RWPE2 (cell line): ENCODE measurements at regions not wholly inside any gene's neighbourhood (a gene's known extent, or its start where the extent isn't known, plus 50 kb on each side); places are given as distances from the start of the nearest gene placed in this dataset.
"Not testable (repeated sequence)": the region's sequence is repeated elsewhere in the genome, so short reads cannot be mapped to it uniquely, and the experiment has no call there.

ENCODE experiments used
- ATAC-seq: fragments of 200-7000 bp; cut with Tn5 transposase; 3 replicates; pipeline ENCODE4 v1.9.1; 2021; ENCODE audit warnings: low read depth
- DNase-seq: peaks from one replicate; pipeline ENCODE4 v3.0.0-alpha.2; 2020; ENCODE audit warnings: low spot score
- H3K27ac ChIP-seq: fragments of 450-650 bp; 2 replicates; pipeline ENCODE4 v1.5.1; 2017; ENCODE audit warnings: mild to moderate bottlenecking; ENCODE audit not compliant: poor library complexity, severe bottlenecking
- H3K27me3 ChIP-seq: fragments of 250-450 bp; sonication (Bioruptor Pico); 2 replicates; pipeline ENCODE4 v1.5.1; 2021; ENCODE audit warnings: mild to moderate bottlenecking, moderate library complexity; ENCODE audit not compliant: insufficient read depth, poor library complexity, severe bottlenecking
- H3K36me3 ChIP-seq: fragments of 250-450 bp; sonication (Bioruptor Pico); 2 replicates; pipeline ENCODE4 v1.5.1; 2020; ENCODE audit warnings: low read depth, mild to moderate bottlenecking, moderate library complexity
- H3K4me1 ChIP-seq: fragments of 250-450 bp; sonication (Bioruptor Pico); 2 replicates; pipeline ENCODE4 v1.5.1; 2021; ENCODE audit warnings: mild to moderate bottlenecking, moderate library complexity; ENCODE audit not compliant: insufficient read depth, poor library complexity, severe bottlenecking
- H3K4me3 ChIP-seq: fragments of 250-450 bp; sonication (Bioruptor Pico); 2 replicates; pipeline ENCODE4 v1.5.1; 2021; ENCODE audit warnings: mild to moderate bottlenecking, moderate library complexity; ENCODE audit not compliant: severe bottlenecking
- H3K9me3 ChIP-seq: fragments of 250-450 bp; sonication (Bioruptor Pico); 2 replicates; pipeline ENCODE4 v1.5.1; 2021; ENCODE audit warnings: mild to moderate bottlenecking, moderate library complexity; ENCODE audit not compliant: severe bottlenecking
- TF ChIP-seq, protein P1 (sequence below): fragments of 450-650 bp; IDR thresholded peaks from one replicate; pipeline ENCODE4 v1.5.1; 2017; ENCODE audit warnings: mild to moderate bottlenecking, moderate library complexity; ENCODE audit not compliant: poor library complexity, severe bottlenecking

DNA sequence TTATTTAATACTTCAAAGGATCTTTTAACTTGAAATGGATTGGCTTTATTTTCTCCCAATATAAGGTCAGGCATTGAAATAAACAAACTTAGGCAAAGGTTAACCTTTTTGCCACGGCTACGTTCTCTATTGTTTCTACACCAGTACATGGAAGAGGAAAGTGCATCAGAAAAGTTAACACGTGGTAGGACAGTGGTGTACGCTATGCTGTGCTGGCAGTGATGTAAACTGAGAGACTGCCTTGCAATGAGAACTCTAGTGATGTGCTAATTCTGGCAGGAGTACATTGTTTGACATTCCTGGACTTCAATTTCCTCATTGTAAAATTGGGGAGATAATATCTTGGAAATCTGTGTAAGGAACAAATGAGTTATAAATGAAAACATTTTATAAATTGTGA is 208.2 kb downstream of the TMA16 start:
- no peak overlapping the region for H3K27ac ChIP-seq
- H3K27me3 ChIP-seq, result no peaks in the 10 kb centered on the region

DNA sequence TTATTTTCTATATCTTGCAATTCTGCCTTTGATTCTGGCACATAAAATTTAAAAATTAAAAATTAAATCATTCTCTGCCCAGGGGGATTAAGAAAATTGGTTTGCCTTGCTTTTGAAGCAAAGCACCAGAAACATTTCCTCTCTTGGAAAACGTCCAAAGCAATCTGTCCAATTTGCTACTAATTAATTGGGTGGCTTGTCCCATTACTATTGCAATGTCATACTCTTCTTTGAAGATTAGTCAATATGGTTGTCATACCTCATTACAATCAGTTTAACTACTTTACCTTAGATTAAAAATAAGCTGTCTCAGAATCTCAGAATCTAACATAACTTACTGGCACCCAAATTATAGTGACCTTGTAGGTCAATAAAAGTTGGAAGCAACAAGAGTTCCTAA is 208.8 kb downstream of the TMA16 start:
- TF ChIP-seq, protein P1, sequence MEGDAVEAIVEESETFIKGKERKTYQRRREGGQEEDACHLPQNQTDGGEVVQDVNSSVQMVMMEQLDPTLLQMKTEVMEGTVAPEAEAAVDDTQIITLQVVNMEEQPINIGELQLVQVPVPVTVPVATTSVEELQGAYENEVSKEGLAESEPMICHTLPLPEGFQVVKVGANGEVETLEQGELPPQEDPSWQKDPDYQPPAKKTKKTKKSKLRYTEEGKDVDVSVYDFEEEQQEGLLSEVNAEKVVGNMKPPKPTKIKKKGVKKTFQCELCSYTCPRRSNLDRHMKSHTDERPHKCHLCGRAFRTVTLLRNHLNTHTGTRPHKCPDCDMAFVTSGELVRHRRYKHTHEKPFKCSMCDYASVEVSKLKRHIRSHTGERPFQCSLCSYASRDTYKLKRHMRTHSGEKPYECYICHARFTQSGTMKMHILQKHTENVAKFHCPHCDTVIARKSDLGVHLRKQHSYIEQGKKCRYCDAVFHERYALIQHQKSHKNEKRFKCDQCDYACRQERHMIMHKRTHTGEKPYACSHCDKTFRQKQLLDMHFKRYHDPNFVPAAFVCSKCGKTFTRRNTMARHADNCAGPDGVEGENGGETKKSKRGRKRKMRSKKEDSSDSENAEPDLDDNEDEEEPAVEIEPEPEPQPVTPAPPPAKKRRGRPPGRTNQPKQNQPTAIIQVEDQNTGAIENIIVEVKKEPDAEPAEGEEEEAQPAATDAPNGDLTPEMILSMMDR, result no peak
- Histone ChIP-seq H3K27ac (no peak overlapping the region), H3K4me1 (peaks cover 3% of the 10 kb centered on the region), H3K4me3 (no peak overlapping the region), H3K36me3 (no peaks in the 10 kb centered on the region), H3K9me3 (no peaks in the 10 kb centered on the region), H3K27me3 (no peaks in the 10 kb centered on the region)
- no peak for DNase-seq
- no peak for ATAC-seq

More for the DNA sequence above, 208.2 kb downstream of the TMA16 start:
- ATAC-seq (no peak), DNase-seq (no peak)
- TF ChIP-seq, protein P1, result no peak
- H3K4me3 ChIP-seq, result no peak overlapping the region
- peaks cover 8% of the 10 kb centered on the region for H3K4me1 ChIP-seq
- no peaks in the 10 kb centered on the region for H3K9me3 ChIP-seq
- no peaks in the 10 kb centered on the region for H3K36me3 ChIP-seq

DNA sequence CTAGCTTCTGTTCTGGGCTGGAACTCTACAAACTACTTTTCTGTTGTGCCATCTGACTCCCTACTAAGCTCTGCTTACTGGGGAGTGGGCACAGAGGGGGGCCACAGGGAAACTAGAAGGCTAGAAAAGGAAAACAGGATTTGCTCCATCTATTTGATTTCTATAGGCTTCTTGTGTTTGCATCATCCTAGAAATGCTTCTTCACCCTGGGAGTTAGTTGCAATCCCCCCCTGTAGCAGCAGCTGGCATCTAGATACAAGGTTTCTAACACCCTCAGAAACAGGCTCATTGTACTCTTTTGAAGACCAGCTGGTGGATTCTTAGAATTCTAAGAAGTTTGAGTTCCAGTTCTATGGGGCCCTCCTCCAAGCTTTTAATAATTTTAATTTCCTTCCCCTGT is 213.4 kb downstream of the TMA16 start:
- Histone ChIP-seq H3K4me3 (no peak overlapping the region), H3K9me3 (no peaks in the 10 kb centered on the region), H3K27me3 (no peaks in the 10 kb centered on the region), H3K4me1 (no peaks in the 10 kb centered on the region), H3K27ac (no peak overlapping the region), H3K36me3 (no peaks in the 10 kb centered on the region)
- ATAC-seq (no peak), DNase-seq (no peak)
- TF ChIP-seq, protein P1, result no peak

DNA sequence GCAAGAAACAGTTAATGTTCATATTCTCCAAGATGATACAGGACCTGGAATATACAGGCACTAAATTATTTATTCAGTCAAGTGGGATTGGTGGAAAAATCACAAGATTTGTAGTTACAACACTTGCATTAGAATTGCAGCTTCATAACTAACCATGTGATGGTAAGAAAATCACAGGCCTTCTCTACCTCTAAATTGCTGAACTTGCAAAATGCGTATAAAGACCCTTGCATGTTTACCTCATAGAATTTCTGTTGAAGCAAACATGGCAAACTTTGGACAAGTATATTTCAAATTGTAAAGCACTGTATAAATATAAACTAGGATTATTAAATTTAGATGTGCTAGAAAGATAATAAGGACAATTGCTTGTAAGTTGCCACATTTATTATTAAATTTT is 215.1 kb downstream of the TMA16 start:
- Histone ChIP-seq H3K9me3 (no peaks in the 10 kb centered on the region), H3K27me3 (no peaks in the 10 kb centered on the region), H3K4me3 (no peak overlapping the region), H3K27ac (no peak overlapping the region), H3K4me1 (no peaks in the 10 kb centered on the region), H3K36me3 (no peaks in the 10 kb centered on the region)
- TF ChIP-seq, protein P1, result no peak
- no peak for DNase-seq
- ATAC-seq, result no peak

DNA sequence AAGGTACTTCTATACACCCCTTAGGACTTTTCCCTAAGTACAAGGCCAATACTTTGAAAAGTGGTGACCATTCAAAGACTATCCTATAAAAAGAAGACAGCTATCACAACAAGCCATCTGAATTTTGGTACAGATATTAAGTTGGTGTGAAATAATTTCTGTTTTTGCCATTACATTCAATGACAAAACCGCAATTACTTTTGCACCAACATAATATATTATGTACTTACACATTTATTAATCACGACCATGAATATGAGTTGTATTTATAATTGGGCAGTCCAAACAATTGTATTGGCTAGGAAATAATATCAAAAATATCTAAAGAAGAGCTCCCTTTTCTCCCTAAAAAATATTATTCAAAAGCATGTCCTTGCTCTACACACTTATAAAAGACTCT is 215.7 kb downstream of the TMA16 start:
- ATAC-seq, result no peak
- no peaks in the 10 kb centered on the region for H3K9me3 ChIP-seq
- H3K27me3 ChIP-seq, result no peaks in the 10 kb centered on the region
- H3K4me1 ChIP-seq, result no peaks in the 10 kb centered on the region
- TF ChIP-seq, protein P1, result no peak
- no peak overlapping the region for H3K27ac ChIP-seq
- no peak overlapping the region for H3K4me3 ChIP-seq
- H3K36me3 ChIP-seq, result no peaks in the 10 kb centered on the region
- DNase-seq, result no peak

DNA sequence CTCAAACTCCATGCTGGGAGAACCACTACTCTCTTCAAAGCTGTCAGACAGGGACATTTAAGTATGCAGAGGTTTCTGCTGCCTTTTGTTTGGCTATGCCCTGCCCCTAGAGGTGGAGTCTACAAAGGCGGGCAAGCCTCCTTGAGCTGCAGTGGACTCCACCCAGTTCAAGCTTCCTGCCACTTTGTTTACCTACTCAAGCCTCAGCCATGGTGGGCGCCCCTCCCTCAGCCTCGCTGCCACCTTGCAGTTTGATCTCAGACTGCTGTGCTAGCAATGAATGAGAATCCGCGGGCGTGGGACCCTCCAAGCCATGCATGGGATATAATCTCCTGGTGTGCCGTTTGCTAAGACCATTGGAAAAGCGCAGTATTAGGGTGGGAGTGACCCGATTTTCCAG is 230.0 kb downstream of the TMA16 start:
- H3K9me3 ChIP-seq, H3K27ac ChIP-seq, H3K4me1 ChIP-seq, H3K27me3 ChIP-seq, H3K36me3 ChIP-seq, DNase-seq, H3K4me3 ChIP-seq, ATAC-seq: not testable (repeated sequence)
